GM21526 (cell line): ENCODE measurements at regions not wholly inside any gene's neighbourhood (a gene's known extent, or its start where the extent isn't known, plus 50 kb on each side); places are given as distances from the start of the nearest gene placed in this dataset.

Source experiments
- ATAC-seq: cut with Tn5 transposase; IDR thresholded peaks from one replicate; pipeline ENCODE4 v1.9.1; 2021; ENCODE audit warnings: moderate library complexity; ENCODE audit not compliant: unreplicated experiment, low FRiP score

- ATAC-seq, result no peak
These were observed 411.4 kb downstream of the CCDC91 start for GRCh38 chr12:28601570-28602058.

- ATAC-seq, result no peak
These were observed 412.5 kb downstream of the CCDC91 start for GRCh38 chr12:28602786-28603185.

GRCh38 chr12:28603239-28603638, 413.0 kb downstream of the CCDC91 start:
- no peak for ATAC-seq

GRCh38 chr12:28603801-28604200, 413.5 kb downstream of the CCDC91 start:
- no peak for ATAC-seq

GRCh38 chr12:28604240-28604639, 414.0 kb downstream of the CCDC91 start:
- ATAC-seq, result no peak

- no peak for ATAC-seq
These were observed 416.8 kb downstream of the CCDC91 start for GRCh38 chr12:28606967-28607557.

- no peak for ATAC-seq
These were observed 420.3 kb downstream of the CCDC91 start for GRCh38 chr12:28610401-28611114.

GRCh38 chr12:28611115-28611435, 420.8 kb downstream of the CCDC91 start:
- no peak for ATAC-seq

GRCh38 chr12:28611449-28611848, 421.2 kb downstream of the CCDC91 start:
- no peak for ATAC-seq

- no peak for ATAC-seq
These were observed 427.9 kb downstream of the CCDC91 start for GRCh38 chr12:28618171-28618570.

GRCh38 chr12:28618772-28619171, 428.5 kb downstream of the CCDC91 start:
- ATAC-seq, result no peak

GRCh38 chr12:28620281-28620680, 430.0 kb downstream of the CCDC91 start:
- ATAC-seq, result no peak

- no peak for ATAC-seq
These were observed 432.1 kb downstream of the CCDC91 start for GRCh38 chr12:28622406-28622805.

GRCh38 chr12:28626504-28626903, 436.2 kb downstream of the CCDC91 start:
- ATAC-seq, result no peak

GRCh38 chr12:28629691-28630090, 439.4 kb downstream of the CCDC91 start:
- no peak for ATAC-seq

- no peak for ATAC-seq
These were observed 441.6 kb downstream of the CCDC91 start for GRCh38 chr12:28631831-28632230.

GRCh38 chr12:28640519-28640918, 450.3 kb downstream of the CCDC91 start:
- no peak for ATAC-seq

- no peak for ATAC-seq
These were observed 455.2 kb downstream of the CCDC91 start for GRCh38 chr12:28645436-28645835.

GRCh38 chr12:28645891-28646290, 455.6 kb downstream of the CCDC91 start:
- ATAC-seq, result no peak

GRCh38 chr12:28650906-28651305, 460.6 kb downstream of the CCDC91 start:
- ATAC-seq, result no peak

- no peak for ATAC-seq
These were observed 462.0 kb downstream of the CCDC91 start for GRCh38 chr12:28652239-28652638.

- ATAC-seq, result no peak
These were observed 467.1 kb upstream of the FAR2 start for GRCh38 chr12:28681980-28682379.
